ENCODE measurements at regions not wholly inside any gene's neighbourhood (a gene's known extent, or its start where the extent isn't known, plus 50 kb on each side); places are given as distances from the start of the nearest gene placed in this dataset.

DNA sequence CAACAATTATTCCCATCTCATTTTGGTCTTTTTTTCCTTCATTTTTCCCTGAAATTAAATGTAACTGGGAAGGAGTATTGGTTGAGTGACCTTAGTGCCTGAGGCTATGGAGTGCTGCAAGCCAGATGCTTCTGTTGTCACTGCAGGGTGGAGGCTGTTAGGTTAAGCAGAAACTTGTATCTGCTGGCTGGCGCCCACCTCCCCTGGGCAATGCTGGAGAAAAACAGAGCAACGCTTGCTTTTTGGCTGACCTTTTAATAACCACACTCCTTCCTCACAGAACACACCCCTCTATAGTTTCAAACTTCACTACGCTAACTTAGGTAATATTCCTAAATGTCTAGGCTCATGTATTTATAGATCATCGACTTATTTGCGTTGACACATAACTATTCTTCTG, 583.5 kb upstream of the NOVA1 start:
- Histone ChIP-seq H3K27me3 (no peaks in the 10 kb centered on the region), H3K9me3 (peaks cover 0 to 3% (median 0%) of the 10 kb centered on the region in 11 donors), H3K36me3 (no peaks in the 10 kb centered on the region), H3K4me1 (no peaks in the 10 kb centered on the region), H3K27ac (no peak overlapping the region), H3K4me3 (no peak overlapping the region)
- peak in 1 of 2 donors; percentile 10 for DNase-seq
- ATAC-seq, result no peak
- TF ChIP-seq CTCF (IDR thresholded peaks at IDR 0.05), result no peak
- WGBS, 2 donors, result 73 to 83% methylated on average over 5 of the region's 5 CpGs
- intact Hi-C loops (cut with DNase I), result no loop called here

DNA sequence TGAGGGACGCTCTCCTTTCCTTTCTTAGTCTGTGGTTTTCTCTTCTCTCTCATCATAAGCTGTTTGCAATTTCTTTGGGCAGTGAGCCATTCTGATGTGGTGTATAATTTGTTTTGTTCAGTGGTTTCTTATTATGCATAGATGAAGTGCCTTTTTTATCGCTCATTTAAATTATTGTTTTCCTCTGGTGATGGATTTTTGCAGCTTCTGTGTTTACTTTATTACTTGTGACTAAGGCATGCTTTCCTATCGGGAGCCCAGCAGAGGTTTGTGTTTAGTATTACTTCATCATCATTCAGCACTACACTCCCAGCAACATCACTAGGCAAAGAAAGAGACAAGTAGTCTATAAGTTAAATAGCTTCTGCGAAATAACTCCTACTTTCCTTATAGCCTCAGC, 586.6 kb upstream of the NOVA1 start:
- H3K27me3 ChIP-seq, result no peaks in the 10 kb centered on the region
- H3K4me3 ChIP-seq, result no peak overlapping the region
- DNase-seq (no peak), ATAC-seq (no peak)
- 77 to 85% methylated on average over 4 of the region's 4 CpGs for WGBS, 2 donors
- no peak for TF ChIP-seq CTCF (IDR thresholded peaks at IDR 0.05)
- intact Hi-C loops (cut with DNase I), result no loop called here
- H3K4me1 ChIP-seq, result no peaks in the 10 kb centered on the region
- no peaks in the 10 kb centered on the region for H3K9me3 ChIP-seq
- H3K27ac ChIP-seq, result no peak overlapping the region
- H3K36me3 ChIP-seq, result no peaks in the 10 kb centered on the region

GRCh38 chr14:27186048-27186447, 588.2 kb upstream of the NOVA1 start:
- H3K27ac ChIP-seq, result no peak overlapping the region
- TF ChIP-seq CTCF (IDR thresholded peaks at IDR 0.05), result no peak

GRCh38 chr14:27187136-27187535, 589.3 kb upstream of the NOVA1 start:
- no peaks in the 10 kb centered on the region for H3K27me3 ChIP-seq
- intact Hi-C loops (cut with DNase I), result no loop called here
- H3K4me3 ChIP-seq, result no peak overlapping the region
- DNase-seq, result no peak
- no peaks in the 10 kb centered on the region for H3K4me1 ChIP-seq
- no peak for TF ChIP-seq CTCF (IDR thresholded peaks at IDR 0.05)
- no peaks in the 10 kb centered on the region for H3K36me3 ChIP-seq
- H3K27ac ChIP-seq, result no peak overlapping the region
- no peak for ATAC-seq
- no peaks in the 10 kb centered on the region for H3K9me3 ChIP-seq

More at GRCh38 chr14:27186048-27186447, 588.2 kb upstream of the NOVA1 start:
- intact Hi-C loops (cut with DNase I), result no loop called here
- no peaks in the 10 kb centered on the region for H3K9me3 ChIP-seq
- no peaks in the 10 kb centered on the region for H3K36me3 ChIP-seq
- no peak for DNase-seq
- 75 to 92% methylated on average over 1 of the region's 1 CpG for WGBS, 2 donors
- no peaks in the 10 kb centered on the region for H3K27me3 ChIP-seq
- H3K4me1 ChIP-seq, result no peaks in the 10 kb centered on the region
- ATAC-seq, result no peak
- no peak overlapping the region for H3K4me3 ChIP-seq

DNA sequence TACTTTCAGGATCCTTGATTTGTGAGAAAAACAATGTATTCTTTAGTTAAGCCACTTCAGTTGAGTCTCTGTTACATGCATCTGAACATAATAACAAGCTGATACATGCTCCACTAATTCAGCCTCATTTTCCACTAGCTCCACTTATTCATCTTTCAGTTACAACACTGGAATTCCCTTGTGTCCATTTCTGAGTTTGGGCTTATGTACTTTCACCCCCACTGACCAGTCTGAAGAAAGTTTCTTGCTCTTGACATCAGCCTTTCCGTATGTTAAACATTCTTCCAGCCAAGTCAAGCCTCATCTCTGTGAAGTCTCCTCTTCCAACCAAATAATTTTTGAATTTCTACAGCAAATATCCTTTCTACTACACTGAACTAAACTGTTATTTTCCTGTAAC, 592.5 kb upstream of the NOVA1 start:
- intact Hi-C loops (cut with DNase I), result no loop called here
- no peak for ATAC-seq

More for the DNA sequence above, 592.5 kb upstream of the NOVA1 start:
- 49 to 57% methylated on average over 1 of the region's 1 CpG for WGBS, 2 donors
- Histone ChIP-seq H3K4me1 (no peaks in the 10 kb centered on the region), H3K27ac (no peak overlapping the region), H3K27me3 (no peaks in the 10 kb centered on the region), H3K36me3 (no peaks in the 10 kb centered on the region), H3K4me3 (no peak overlapping the region), H3K9me3 (no peaks in the 10 kb centered on the region)
- TF ChIP-seq CTCF (IDR thresholded peaks at IDR 0.05), result no peak
- DNase-seq, result no peak

All from heart right ventricle (tissue), 16 donors.